SK-N-SH (cell line): ENCODE measurements at regions not wholly inside any gene's neighbourhood (a gene's known extent, or its start where the extent isn't known, plus 50 kb on each side); places are given as distances from the start of the nearest gene placed in this dataset.

Experiments used
- JUND ChIP-seq: IDR thresholded peaks from 2 replicates; pipeline ENCODE4 v1.4.0; 2012
- SIN3A ChIP-seq: IDR thresholded peaks from 2 replicates; pipeline ENCODE4 v1.6.1; 2012; ENCODE audit warnings: low read depth, mild to moderate bottlenecking, low read length, moderate library complexity, borderline replicate concordance
- TF ChIP-seq, protein P1 (sequence below): fragments of 200-600 bp; sonication (generic); IDR thresholded peaks from 2 replicates; pipeline ENCODE4 v1.6.1; 2017; ENCODE audit warnings: antibody characterized with exemption, mild to moderate bottlenecking, moderate library complexity
- TF ChIP-seq, protein P2 (sequence below): IDR thresholded peaks from 2 replicates; pipeline ENCODE4 v1.4.0; 2012; ENCODE audit warnings: low read depth, borderline replicate concordance

DNA sequence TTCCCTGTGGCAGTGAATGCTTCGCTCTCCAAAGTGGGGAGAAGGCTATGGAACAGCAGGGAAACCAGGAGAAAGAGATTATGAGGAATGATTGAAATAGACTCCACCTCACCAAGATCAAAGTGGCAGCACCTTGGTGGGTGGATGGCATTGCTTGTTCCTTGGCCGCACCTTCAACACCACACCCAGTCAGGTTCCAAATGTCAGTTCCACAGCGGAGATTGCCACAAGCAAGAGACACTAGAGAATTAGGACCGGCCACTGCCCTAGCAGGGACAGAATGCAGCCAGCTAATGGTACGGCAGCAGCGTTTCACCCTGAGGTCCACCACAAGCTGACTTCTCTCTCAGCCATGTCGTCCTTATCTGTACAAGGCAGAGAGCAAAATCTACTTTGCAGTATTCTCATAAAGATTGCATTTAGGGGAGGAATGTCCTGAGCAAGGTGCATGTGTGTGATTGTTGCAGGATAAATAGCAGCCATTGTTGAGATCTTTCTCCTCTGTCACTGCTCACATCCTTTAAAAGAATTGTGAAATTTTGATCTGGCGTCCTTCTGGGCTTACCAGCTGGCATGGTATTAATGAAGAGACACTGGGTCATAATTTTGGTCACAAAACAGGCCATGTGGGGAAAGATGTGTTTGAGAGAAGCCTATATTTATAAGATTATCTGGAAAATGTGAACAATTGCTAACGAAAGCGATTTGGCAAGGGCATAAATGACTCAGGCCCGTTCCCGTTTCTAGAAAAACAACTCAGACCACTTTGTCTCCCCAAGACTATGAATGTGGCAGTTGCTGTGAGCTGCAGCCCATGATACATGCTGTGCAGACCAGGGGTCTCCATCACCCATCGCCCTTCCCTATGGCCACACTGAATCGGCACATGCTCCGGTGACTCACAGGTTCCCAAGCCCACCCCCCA is 228.6 kb upstream of the ID2 start:
- TF ChIP-seq, protein P1, sequence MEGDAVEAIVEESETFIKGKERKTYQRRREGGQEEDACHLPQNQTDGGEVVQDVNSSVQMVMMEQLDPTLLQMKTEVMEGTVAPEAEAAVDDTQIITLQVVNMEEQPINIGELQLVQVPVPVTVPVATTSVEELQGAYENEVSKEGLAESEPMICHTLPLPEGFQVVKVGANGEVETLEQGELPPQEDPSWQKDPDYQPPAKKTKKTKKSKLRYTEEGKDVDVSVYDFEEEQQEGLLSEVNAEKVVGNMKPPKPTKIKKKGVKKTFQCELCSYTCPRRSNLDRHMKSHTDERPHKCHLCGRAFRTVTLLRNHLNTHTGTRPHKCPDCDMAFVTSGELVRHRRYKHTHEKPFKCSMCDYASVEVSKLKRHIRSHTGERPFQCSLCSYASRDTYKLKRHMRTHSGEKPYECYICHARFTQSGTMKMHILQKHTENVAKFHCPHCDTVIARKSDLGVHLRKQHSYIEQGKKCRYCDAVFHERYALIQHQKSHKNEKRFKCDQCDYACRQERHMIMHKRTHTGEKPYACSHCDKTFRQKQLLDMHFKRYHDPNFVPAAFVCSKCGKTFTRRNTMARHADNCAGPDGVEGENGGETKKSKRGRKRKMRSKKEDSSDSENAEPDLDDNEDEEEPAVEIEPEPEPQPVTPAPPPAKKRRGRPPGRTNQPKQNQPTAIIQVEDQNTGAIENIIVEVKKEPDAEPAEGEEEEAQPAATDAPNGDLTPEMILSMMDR, result no peak
- TF ChIP-seq JUND (no peak), SIN3A (no peak)
- TF ChIP-seq, protein P2, sequence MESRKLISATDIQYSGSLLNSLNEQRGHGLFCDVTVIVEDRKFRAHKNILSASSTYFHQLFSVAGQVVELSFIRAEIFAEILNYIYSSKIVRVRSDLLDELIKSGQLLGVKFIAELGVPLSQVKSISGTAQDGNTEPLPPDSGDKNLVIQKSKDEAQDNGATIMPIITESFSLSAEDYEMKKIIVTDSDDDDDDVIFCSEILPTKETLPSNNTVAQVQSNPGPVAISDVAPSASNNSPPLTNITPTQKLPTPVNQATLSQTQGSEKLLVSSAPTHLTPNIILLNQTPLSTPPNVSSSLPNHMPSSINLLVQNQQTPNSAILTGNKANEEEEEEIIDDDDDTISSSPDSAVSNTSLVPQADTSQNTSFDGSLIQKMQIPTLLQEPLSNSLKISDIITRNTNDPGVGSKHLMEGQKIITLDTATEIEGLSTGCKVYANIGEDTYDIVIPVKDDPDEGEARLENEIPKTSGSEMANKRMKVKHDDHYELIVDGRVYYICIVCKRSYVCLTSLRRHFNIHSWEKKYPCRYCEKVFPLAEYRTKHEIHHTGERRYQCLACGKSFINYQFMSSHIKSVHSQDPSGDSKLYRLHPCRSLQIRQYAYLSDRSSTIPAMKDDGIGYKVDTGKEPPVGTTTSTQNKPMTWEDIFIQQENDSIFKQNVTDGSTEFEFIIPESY, result no peak
